Hypothalamus (tissue), 51 donors: ENCODE measurements at regions not wholly inside any gene's neighbourhood (a gene's known extent, or its start where the extent isn't known, plus 50 kb on each side); places are given as distances from the start of the nearest gene placed in this dataset.
"Not testable (repeated sequence)": the region's sequence is repeated elsewhere in the genome, so short reads cannot be mapped to it uniquely, and the experiment has no call there.

Source experiments
- DNase-seq, 51 donors: peaks; one replicate each; lab custom pipeline; 2025; lab: John Stamatoyannopoulos, UW

DNA sequence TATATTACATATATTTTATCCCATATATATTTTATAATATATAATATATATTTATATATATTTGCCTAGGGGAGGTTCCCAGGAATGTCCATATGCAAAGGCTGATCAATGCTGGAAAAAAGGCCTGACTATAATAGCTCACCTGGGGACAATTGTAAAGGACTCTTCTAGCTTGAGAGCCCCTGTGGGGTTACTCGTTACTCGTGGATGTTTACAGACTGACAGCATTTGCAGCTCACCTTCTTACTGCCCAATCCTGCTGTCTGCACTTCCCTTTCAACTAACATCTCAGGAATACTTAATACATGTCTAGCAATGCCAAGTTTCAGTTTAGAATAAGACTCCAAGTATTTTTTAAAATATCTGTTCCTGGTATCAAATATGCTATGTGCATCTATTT is 1365.4 kb upstream of the RAG2 start:
- no peak for DNase-seq

DNA sequence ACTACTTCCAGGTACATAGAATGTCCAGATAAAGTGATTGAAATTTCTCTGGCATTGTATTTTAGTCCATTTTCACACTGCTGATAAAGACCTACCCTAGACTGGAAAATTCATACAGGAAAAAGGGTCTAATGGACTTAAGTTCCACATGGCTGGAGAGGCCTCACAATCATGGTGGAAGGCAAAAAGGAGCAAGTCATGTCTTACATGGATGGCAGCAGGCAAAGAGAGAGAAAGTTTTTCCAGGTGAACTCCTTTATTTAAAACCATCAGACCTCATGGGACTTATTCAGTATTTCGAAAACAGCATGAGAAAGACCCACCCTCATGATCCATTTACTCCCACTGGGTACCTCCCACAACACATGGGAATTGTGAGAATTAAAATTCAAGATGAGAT is 1359.7 kb upstream of the RAG2 start:
- DNase-seq = no peak

DNA sequence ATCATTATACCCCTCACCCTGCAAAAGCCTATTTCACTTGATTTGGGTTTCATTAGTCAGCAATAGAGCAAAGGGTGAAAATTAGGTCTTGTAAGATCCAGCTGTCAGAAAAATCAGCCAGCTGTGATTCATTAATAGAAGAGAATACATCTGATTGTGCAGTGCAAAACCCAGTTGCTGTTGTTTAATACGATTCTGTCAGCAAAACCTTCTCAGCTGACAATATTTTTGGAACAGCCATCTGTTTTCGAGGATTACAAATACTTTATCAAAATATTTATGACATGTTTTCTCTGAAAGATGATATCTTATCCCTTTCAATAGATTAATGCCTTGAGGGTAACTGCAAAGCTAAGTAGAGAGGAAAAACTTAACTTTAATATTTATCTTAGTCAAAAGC is 1354.0 kb upstream of the RAG2 start:
- no peak for DNase-seq

DNA sequence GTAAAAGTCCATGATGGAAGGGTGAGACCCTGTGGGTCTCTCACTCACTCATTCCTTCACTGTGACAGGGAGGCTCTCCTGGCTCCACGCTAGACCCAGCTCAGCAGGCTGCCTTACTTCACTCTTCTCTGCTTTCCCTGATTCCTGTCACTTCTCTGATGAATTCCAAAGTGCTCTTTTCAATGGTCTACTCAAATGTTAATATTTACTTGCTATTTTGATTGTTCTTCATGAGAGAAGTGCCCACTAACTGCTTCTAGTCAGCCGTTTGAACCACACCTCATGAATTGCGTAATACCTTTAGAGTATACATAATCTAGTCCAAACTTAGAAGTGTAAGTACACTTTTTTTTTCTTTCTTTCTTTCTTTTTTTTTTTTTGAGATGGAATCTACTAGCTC is 1350.2 kb upstream of the RAG2 start:
- no peak for DNase-seq

DNA sequence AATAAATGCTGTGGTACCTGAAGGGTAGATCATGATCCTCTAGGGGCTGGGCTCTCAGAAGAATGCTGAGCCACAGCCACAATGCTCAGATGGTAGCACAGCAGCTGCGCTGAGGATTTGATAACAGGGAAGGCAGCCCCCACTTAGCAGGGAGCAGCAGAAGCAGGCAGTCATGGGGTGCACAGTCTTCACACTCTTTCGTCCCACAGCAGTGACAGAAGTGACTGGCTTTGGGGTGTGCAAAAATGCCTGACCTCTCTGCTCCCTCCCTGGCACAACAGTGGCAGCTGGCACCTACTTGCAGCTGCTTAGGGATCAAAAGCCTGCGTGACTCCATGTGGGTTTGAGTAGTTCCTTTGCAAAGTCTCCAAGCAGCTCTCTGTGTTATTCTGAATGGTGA is 1349.8 kb upstream of the RAG2 start:
- no peak for DNase-seq

DNA sequence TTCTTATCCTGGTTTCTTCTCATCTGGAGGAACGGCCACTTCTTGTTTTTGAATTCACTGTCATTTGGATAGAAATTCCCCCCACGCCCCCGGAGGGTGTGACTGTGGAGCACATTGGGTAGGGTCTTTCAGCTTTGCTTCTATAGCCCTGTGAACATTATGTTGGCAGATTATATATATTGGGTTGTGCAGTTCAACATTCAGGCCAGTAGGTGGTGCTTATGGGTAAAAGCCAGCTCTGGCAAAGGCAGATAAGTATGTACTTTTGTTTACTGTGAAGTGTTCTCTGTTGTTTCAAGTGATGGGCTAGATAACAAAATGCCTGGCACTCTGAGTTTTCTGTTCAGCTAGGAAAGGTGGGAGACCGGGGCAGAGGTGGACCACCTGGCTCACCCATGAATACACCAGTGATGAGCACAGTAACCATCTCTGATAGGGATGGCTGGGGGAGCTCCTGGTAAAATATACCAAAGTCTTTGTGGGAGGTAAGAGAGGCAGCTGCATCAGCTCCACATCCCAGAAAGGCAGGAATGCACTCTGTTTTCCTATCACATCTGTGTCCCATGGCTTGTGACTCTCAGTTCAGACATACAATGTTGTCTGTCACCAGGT is 1348.2 kb upstream of the RAG2 start:
- no peak for DNase-seq

DNA sequence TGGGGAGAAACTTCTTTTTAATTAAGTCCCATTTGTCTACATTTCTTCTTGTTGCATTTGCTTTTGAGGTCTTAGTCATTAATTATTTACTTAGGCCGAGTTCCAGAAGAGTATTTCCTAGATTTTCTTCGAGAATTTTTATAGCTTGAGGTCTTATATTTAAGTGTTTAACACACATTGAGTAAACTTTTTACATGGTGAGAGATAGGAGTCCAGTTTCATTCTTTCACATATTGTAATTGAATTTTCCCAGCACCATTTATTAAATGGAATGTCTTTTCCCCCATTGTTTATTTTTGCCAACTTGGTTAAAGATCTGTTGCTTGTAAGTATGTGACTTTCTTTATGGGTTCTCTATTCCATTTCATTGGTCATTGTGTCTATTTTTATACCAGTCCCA is 1344.0 kb upstream of the RAG2 start:
- DNase-seq = no peak

DNA sequence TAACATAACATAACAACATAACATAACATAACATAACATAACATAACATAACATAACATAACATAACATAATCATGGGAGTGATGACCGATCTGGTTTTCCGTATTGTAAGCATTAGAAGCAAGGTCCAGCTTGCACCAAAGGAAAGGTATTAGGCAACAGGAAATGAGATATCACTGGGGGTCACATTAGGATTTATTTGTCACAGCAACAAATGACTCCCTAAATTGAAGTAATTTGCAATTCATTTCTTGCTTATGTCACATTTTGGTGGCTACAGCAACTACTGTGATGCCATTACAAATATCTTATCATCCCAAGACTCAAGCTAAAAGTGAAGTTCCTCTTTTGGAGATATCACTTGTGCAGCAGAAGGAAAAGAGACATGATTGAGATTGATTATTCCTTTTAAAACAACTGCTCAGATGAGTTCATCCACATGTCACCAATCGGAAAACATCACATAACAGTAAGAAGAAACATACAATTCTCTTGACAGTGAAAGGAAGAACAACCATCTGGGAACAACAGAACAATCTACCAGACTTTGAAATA is 1331.1 kb upstream of the RAG2 start:
- DNase-seq = no peak

DNA sequence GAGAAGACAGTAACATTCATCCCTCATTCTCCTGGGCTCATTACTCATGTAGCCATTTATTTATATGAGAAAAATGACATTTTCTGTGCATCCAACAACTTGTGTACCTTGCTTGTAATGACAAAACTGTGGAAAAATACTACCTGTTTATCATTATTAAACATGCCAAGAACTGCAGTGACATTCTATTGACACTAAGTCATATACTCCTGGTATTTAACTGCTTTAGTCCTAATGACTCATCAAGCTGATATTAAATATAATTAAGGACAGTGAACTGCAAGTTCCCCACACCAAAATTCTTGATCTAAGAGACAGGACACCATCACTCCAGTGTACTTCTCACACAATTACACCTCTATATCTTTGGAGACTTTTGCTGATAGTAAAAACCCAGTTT is 1328.7 kb upstream of the RAG2 start:
- no peak for DNase-seq

DNA sequence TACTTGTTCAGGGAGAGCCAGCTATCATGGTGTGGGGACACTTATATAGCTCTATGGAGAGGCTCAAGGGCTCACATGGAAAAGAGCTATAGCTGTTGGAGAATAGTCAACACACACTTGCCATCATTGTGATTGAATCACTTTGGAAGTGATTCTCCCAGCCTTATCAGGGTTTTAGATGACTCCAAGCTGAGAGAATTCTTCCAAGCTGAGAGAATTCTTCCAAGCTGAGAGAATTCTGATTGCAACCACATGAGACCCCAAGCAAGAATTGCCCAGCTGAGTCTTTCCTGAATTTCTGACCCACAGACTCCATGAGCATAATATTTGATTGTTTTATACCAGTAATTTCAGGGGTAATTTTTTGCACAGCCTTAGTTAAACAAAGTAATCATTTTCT is 1318.3 kb upstream of the RAG2 start:
- no peak for DNase-seq

DNA sequence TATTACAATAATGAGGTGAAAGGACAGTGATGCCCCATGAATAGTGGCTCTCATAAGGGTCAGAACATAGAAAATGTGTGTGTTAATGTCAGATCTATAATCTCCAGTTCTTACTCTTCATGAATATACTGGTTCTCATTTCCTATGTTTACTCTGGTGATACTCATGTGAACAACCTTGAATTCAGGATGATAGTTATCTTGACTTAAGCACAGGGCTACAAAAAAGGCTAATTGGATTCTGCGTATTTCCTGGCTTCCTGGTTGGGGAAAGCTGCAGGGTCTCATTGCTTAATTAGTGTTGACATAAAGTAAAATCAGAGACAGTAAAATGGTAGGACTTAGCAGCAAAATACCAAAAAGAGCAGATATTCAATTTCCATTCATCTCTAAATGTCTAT is 1316.8 kb upstream of the RAG2 start:
- no peak for DNase-seq

DNA sequence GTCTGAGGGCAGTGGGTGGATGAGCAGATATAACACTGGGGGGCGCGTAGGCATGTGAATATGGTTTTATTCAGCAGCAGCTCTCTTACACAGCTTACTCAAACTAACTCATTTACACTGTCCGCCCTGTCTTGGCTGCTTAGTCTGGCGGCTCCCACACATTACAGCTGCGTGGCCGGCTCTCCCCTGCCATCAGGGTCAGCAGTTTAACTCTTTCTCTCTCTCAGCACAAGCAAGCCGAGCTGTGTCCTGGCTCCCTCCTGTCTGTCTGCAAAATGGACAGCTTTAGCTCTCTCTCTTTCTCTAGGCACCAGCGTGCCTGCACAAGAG is 1310.1 kb upstream of the RAG2 start:
- no peak for DNase-seq

DNA sequence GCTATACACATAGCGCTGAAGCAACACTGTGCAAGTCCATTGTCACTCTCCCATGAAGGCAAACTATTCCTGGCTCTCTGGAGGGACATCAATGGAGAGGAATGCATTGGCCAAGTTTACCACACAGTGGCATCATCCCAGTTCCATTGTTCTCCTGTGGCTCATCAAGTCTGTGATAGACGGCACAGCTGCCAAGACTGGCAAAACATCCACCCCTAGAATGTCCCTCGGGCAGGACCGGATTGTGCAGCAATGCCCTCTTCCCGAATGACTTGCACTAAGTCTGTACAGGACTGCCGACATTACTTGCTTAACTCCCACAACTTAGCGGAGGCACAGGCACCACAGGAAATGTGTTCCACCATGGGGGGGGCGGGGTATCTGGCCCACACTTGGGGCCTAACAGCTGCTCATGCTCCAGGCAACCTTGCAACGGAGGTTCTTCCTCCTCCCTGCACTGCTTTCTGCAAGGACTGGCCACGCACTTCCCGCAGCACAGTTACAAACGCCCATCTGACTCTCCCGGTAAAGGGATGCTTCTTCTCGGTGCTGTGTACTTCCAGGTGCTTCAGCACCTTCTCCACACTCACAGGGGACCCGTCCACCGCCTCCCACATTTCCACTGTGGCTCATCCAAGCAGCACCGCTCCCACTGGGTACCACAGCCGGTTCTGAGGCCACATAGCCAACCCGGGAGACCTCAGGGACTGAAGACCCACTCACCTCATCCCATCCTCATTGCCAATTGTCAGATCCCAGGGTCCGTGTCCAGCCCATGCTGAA is 1309.6 kb upstream of the RAG2 start:
- DNase-seq = no peak

DNA sequence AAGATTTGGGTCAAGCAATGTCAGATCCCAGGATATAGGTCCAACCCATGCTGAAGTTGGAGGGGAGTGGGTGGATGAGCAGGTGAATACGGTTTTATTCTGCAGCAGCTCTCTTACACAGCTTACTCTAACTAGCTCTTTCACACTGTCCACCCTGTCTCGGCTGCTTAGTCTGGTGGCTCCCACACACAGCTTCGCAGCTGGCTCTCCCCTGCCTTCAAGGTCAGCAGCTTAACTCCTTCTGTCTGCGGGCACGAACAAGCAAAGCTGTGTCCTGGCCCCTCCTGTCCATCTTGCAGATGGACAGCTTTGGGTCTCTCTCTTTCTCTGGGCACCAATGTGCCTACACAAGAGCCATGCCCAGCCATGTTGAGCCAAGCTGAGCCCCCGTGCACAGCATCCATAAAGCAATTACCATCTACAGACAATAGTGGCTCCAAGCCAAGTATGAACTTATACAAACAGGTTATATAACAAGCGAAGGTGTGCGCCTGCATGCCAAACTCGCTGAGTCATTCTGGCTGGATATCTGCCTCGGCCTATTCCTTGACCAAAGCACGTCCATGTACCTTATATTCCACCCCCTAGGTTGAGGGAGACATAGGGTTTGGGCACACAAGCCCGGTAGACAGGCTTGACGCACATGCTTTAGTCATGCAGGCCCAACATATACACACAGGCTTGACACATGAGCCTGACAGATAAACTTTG is 1307.8 kb upstream of the RAG2 start:
- DNase-seq = no peak

DNA sequence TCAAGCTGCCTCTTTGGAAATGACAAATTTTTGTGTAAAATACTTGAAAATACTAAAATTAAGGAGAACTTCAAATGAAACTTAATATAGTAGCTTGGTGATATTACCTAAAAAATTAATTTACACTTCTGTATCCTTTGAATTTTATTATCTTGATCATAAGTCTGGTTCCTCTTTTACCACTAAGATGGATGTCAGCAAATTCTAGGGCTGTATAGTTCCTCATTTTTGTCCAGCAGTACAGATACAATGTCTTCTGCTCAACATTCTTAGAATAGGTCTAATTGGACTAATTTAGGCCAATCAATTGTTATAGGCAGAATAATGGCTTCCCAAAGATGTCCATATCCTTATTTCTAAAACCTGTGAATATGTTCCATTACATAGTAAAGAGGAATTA is 1298.0 kb upstream of the RAG2 start:
- no peak for DNase-seq

DNA sequence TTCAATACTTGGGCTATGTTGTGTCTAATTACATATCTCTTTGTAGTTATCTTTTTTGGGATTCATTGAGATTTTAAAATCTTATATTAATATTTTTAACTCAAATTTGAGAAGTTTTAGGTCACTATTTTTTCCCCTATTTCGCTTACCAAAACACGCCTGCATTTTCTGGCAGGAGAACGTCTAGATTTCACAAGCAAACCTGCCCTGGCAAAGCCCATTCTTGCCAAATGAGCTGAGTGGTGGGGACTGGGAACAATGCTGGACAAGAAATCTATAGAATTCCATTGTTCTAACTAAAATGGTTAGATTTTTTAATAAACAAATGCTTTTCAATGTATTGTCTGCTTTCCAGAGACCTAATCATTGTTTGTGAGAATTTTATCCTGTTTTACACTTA is 1283.7 kb upstream of the RAG2 start:
- no peak for DNase-seq

DNA sequence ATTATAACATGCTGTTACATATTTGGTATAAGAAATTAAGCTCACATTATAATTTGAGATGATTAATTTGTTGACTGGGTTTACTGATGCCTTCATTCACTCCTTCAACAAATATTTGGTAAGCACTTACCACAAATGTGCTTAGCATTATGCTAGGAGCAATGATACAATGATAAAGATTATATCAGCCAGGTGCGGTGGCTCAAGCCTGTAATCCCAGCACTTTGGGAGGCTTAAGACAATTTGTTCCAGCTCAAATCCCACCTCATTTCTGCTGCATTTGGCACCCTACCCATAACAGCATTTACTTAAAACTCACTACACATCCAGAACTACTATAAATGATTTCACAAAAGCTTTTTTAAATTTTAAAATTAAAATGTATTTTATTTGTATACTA is 1263.6 kb upstream of the RAG2 start:
- no peak for DNase-seq

DNA sequence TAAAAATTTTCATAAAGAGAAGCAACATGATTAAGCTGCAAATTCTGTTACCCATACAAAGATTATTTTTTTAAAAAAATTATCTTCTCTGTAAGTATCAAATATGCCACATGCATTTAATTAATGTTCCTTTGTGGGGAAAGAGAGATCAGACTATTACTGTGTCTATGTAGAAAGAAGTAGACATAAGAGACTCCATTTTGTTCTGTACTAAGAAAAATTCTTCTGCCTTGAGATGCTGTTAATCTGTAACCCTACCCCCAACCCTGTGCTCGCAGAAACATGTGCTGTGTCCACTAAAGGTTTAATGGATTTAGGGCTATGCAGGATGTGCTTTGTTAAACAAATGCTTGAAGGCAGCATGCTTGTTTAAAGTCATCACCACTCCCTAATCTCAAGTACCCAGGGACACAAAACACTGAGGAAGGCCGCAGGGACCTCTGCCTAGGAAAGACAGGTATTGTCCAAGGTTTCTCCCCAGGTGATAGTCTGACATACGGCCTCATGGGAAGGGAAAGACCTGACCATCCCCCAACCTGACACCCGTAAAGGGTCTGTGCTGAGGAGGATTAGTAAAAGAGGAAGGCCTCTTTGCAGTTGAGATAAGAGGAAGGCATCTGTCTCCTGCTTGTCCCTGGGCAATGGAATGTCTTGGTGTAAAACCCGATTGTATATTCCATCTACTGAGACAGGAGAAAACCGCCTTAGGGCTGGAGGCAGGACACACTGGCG is 1260.9 kb upstream of the RAG2 start:
- not testable (repeated sequence) for DNase-seq

DNA sequence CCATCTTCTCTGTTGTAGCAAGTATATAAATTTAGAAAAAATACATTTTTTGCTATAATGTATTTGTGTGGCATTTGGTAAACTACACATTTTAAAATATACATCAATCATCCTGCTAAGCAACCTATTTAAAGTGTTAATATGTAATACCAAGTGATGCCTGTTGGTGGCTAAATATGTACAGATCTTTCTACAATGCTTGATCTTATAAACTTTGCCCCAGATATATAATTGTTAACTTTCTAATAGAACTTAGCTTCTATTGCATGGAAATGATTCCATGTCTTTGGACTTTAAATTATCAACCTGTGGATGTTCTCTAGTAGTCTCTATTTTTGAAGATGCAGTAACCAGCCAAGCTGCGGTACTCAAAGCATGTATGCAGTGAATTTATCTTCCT is 1260.4 kb upstream of the RAG2 start:
- DNase-seq = no peak

DNA sequence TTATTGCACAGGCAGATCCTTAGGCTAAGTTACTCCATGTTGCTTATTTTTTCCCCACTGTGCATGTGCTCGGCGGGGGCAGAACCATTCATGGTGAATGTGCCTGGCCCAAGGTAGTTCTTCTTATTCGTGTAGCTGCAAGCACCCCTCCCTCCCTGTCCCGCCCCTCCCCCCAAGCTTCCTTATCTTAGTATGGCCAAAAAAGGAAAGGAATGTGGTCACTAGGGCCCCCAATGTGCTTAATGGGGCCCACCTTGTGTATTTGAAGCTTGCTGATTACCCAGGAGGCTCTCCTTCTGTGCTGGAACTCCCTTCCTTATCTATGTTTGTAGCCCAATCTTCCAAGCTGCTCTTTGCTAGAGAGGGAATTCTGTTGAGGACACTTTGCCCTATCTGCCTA is 1259.7 kb upstream of the RAG2 start:
- DNase-seq = no peak

DNA sequence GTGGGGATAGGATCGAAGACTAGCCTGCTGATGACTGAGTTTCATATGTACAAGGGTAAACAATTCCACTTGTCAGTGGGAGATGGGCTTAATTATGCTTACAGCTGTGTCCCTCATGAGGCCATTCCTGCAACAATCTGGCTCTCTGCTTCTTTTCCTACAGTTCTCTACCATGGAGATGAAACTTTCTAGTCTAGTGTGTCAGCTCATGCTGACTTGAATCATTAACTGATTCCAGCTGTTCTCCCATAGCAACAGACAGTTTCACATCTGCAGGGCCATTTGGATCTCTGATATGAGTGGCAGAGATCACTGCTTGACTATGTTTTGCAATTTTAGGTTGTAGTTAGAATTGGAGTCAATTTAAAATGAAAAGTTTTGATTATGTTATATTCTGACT is 1251.7 kb upstream of the RAG2 start:
- no peak for DNase-seq
